HFFc6 (cell line): ENCODE measurements at regions not wholly inside any gene's neighbourhood (a gene's known extent, or its start where the extent isn't known, plus 50 kb on each side); places are given as distances from the start of the nearest gene placed in this dataset.

Source experiments
- DNase-seq: peaks from one replicate; pipeline ENCODE4 v3.0.0-alpha.2; 2018
- H3K27ac Mint-ChIP-seq: 2 replicates; pipeline ENCODE4 v1.8.0; 2020; ENCODE audit warnings: mild to moderate bottlenecking, mixed read lengths
- H3K27me3 Mint-ChIP-seq: 2 replicates; pipeline ENCODE4 v1.8.0; 2021; ENCODE audit warnings: mild to moderate bottlenecking, moderate library complexity, mixed read lengths; ENCODE audit not compliant: insufficient read depth
- H3K36me3 Mint-ChIP-seq: 2 replicates; pipeline ENCODE4 v1.8.0; 2021; ENCODE audit warnings: low read depth, mixed read lengths
- H3K4me1 Mint-ChIP-seq: 2 replicates; pipeline ENCODE4 v1.8.0; 2020; ENCODE audit warnings: low read depth, mixed read lengths
- H3K4me3 Mint-ChIP-seq: 2 replicates; pipeline ENCODE4 v1.8.0; 2020; ENCODE audit warnings: mild to moderate bottlenecking, moderate library complexity, mixed read lengths
- H3K9me3 Mint-ChIP-seq: 2 replicates; pipeline ENCODE4 v1.8.0; 2020; ENCODE audit warnings: mild to moderate bottlenecking, mixed read lengths
- CTCF ChIP-seq: fragments of 200-600 bp; sonication (generic); IDR thresholded peaks from 2 replicates; pipeline ENCODE4 v1.5.0; 2021; ENCODE audit warnings: antibody characterized with exemption, mild to moderate bottlenecking

DNA sequence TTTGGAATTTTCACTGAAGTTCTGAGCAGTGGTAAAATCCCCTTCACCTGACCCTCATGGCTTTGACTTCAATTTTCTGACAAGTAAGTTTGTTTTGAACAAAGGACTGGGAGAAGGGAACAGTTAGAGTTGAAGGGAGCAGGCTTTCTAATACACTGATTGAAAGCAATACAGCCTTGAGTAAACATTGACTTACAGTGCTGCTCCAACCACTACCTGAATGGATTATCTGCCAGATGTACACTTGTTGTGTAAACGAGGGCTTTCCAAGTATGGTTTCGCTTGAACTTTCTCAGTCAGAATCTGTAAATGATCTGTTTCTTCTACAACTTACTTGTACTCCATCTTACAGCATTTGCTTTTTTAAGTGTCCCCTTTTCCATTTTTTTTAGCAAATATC lies 1414.9 kb upstream of the NUDT12 start:
- Mint-ChIP-seq H3K4me1 (no peaks in the 10 kb centered on the region), H3K36me3 (no peaks in the 10 kb centered on the region), H3K27me3 (no peaks in the 10 kb centered on the region), H3K9me3 (peaks cover 40% of the 10 kb centered on the region), H3K4me3 (no peak overlapping the region), H3K27ac (no peak overlapping the region)
- no peak for TF ChIP-seq CTCF
- no peak for DNase-seq

- no peaks in the 10 kb centered on the region for H3K27me3 Mint-ChIP-seq
- no peak overlapping the region for H3K4me3 Mint-ChIP-seq
- no peaks in the 10 kb centered on the region; the same call in 1 of the 2 replicates for H3K9me3 Mint-ChIP-seq
- H3K27ac Mint-ChIP-seq = no peak overlapping the region
- no peaks in the 10 kb centered on the region for H3K4me1 Mint-ChIP-seq
- TF ChIP-seq CTCF = no peak
- DNase-seq = no peak
- no peaks in the 10 kb centered on the region for H3K36me3 Mint-ChIP-seq
These were observed 1405.3 kb upstream of the NUDT12 start for GRCh38 chr5:104967806-104968410.

GRCh38 chr5:104965006-104965405 lies 1402.4 kb upstream of the NUDT12 start:
- no peak for DNase-seq
- Mint-ChIP-seq H3K27ac (no peak overlapping the region), H3K4me1 (no peaks in the 10 kb centered on the region), H3K9me3 (peaks cover 8% of the 10 kb centered on the region), H3K4me3 (no peak overlapping the region), H3K27me3 (no peaks in the 10 kb centered on the region), H3K36me3 (no peaks in the 10 kb centered on the region)
- no peak for TF ChIP-seq CTCF

GRCh38 chr5:104955479-104955878 lies 1392.9 kb upstream of the NUDT12 start:
- Mint-ChIP-seq H3K9me3 (peaks cover 17% of the 10 kb centered on the region), H3K27me3 (no peaks in the 10 kb centered on the region), H3K4me1 (no peaks in the 10 kb centered on the region), H3K36me3 (no peaks in the 10 kb centered on the region), H3K27ac (no peak overlapping the region), H3K4me3 (no peak overlapping the region)
- DNase-seq = no peak
- no peak for TF ChIP-seq CTCF

DNA sequence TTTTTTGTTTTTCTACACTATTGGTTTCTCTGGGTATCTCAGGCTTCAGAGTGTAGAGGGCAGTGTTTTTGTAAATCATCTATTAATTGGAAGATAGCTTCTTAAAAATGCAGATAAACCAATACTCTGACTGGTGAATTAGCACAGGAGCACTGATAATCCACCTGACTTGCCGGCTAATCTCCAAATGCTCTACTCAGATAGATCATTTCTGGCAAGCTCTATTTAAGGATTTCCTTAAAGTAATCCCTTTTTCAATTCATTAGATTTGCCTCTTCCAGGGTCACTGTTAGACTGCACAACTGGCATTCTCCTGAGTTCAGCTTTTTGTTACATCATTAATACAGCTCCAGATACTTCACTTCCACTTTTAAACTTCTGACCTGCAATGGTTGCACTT lies 1390.3 kb upstream of the NUDT12 start:
- DNase-seq = no peak
- H3K4me1 Mint-ChIP-seq = no peaks in the 10 kb centered on the region
- TF ChIP-seq CTCF = no peak
- H3K36me3 Mint-ChIP-seq = no peaks in the 10 kb centered on the region
- peaks cover 29% of the 10 kb centered on the region for H3K9me3 Mint-ChIP-seq
- H3K27ac Mint-ChIP-seq = no peak overlapping the region
- no peaks in the 10 kb centered on the region for H3K27me3 Mint-ChIP-seq
- H3K4me3 Mint-ChIP-seq = no peak overlapping the region

GRCh38 chr5:104951829-104952228 lies 1389.2 kb upstream of the NUDT12 start:
- no peak for DNase-seq
- Mint-ChIP-seq H3K36me3 (no peaks in the 10 kb centered on the region), H3K27me3 (no peaks in the 10 kb centered on the region), H3K9me3 (peaks cover 25% of the 10 kb centered on the region), H3K4me1 (no peaks in the 10 kb centered on the region), H3K4me3 (no peak overlapping the region), H3K27ac (no peak overlapping the region)
- TF ChIP-seq CTCF = no peak
